Pancreas (tissue), 10 donors: ENCODE measurements at regions not wholly inside any gene's neighbourhood (a gene's known extent, or its start where the extent isn't known, plus 50 kb on each side); places are given as distances from the start of the nearest gene placed in this dataset.

Experiments
- ATAC-seq, 4 donors: fragments of 200-7000 bp; cut with Tn5 transposase; one replicate each; pipeline versions ENCODE4 v1.8.0 to v1.9.1; 2020; ENCODE audit warnings: mild to moderate bottlenecking in 4 of 4, moderate library complexity in 4 of 4
- DNase-seq, 6 donors: peaks; one replicate each; pipeline ENCODE4 v3.0.0-alpha.2; 2020
- FAIRE-seq: peaks from 2 replicates; lab custom pipeline; 2012; peaks lifted over from hg19 to GRCh38; lab: Jason Lieb, UNC
- H3K27ac ChIP-seq, 4 donors: fragments of 200-600 bp; sonication (generic); 1 replicate in 3 of 4; 2 replicates in 1 of 4; pipeline versions ENCODE4 v1.5.0 to v1.8.0; 2020
- H3K27me3 ChIP-seq, 4 donors: fragments of 200-600 bp; one replicate each; pipeline ENCODE4 v1.8.0; 2021
- H3K36me3 ChIP-seq, 3 donors: fragments of 200-600 bp; sonication (generic) in 1 of 3; one replicate each; pipeline versions ENCODE4 v1.5.0 to v1.8.0; 2020 to 2021
- H3K4me1 ChIP-seq, 3 donors: fragments of 200-600 bp; one replicate each; pipeline ENCODE4 v1.8.0; 2021
- H3K4me3 ChIP-seq, 4 donors: fragments of 200-600 bp; sonication (generic) in 2 of 4; one replicate each; pipeline versions ENCODE4 v1.5.0 to v1.8.0; 2020 to 2021
- H3K9me3 ChIP-seq, 4 donors: fragments of 200-600 bp; one replicate each; pipeline ENCODE4 v1.8.0; 2021
- CTCF ChIP-seq, 4 donors: fragments of 200-600 bp; sonication (generic) in 3 of 4; IDR thresholded peaks; one replicate each; pipeline versions ENCODE4 v1.5.0 to v1.8.0; 2021; ENCODE audit warnings: antibody characterized with exemption in 4 of 4
- WGBS, 2 donors: extraction: QIAGEN DNeasy Blood & Tissue Kit; methylation state at CpG; one replicate each; pipeline ENCODE4 v1.1.7; 2013; 5-methylcytosine and 5-hydroxymethylcytosine counted together
- intact Hi-C, 3 donors: fragments of 100-400 bp; cut with DNase I; formaldehyde crosslinking; loops; one replicate each; pipeline versions ENCODE4 v1.11.1 to v1.14.2; 2022
- donor health status: healthy with polysubstance abuse.
- donor health status: DM: no; HTN: no; CAD: no; lungs with moderate emphysema.
- donor health status: DM: no; HTN: no; CAD: no.
- donor health status: control.
- donor health status: control.
- donor health status: Bipolar disorder and iron deficiency.
- donor health status: DM: yes; HTN: yes; CAD: no.
- donor health status: DM: no; HTN: no; CAD: no.
- donor health status: DM: no; HTN: no; CAD: no.
- donor health status: DM: yes; HTN: yes; CAD: no.

- Histone ChIP-seq H3K4me3 (no peak overlapping the region), H3K9me3 (peaks cover 0 to 4% (median 0%) of the 10 kb centered on the region in 4 donors), H3K36me3 (no peaks in the 10 kb centered on the region), H3K27me3 (peaks cover 0 to 7% (median 0%) of the 10 kb centered on the region in 4 donors), H3K4me1 (no peaks in the 10 kb centered on the region), H3K27ac (no peak overlapping the region)
- no peak for DNase-seq
- no peak for ATAC-seq
- 31 to 34% methylated on average over 2 of the region's 2 CpGs for WGBS, 2 donors
- intact Hi-C loops: no loop called here
- FAIRE-seq: no peak
- TF ChIP-seq CTCF (IDR thresholded peaks at IDR 0.05): no peak
These were observed 295.8 kb downstream of the MATN1 start for GRCh38 chr1:30427545-30427944.

GRCh38 chr1:30425046-30425445 is 298.3 kb downstream of the MATN1 start:
- ATAC-seq (no peak), FAIRE-seq (no peak), DNase-seq (peak in 1 of 6 donors; percentile 1)
- H3K4me1 ChIP-seq: no peaks in the 10 kb centered on the region
- no peak overlapping the region for H3K27ac ChIP-seq
- H3K9me3 ChIP-seq: peaks cover 0 to 4% (median 0%) of the 10 kb centered on the region in 4 donors
- peaks cover 0 to 7% (median 0%) of the 10 kb centered on the region in 4 donors for H3K27me3 ChIP-seq
- 69 to 83% methylated on average over 4 of the region's 4 CpGs for WGBS, 2 donors
- H3K4me3 ChIP-seq: no peak overlapping the region
- intact Hi-C loops: no loop called here
- no peaks in the 10 kb centered on the region for H3K36me3 ChIP-seq
- TF ChIP-seq CTCF (IDR thresholded peaks at IDR 0.05): no peak

GRCh38 chr1:30423570-30423969 is 299.8 kb downstream of the MATN1 start:
- DNase-seq: no peak
- no peak for TF ChIP-seq CTCF (IDR thresholded peaks at IDR 0.05)
- H3K36me3 ChIP-seq: no peaks in the 10 kb centered on the region
- no peak for FAIRE-seq
- WGBS, 2 donors: 64 to 82% methylated on average over 3 of the region's 3 CpGs
- H3K4me3 ChIP-seq: no peak overlapping the region
- H3K4me1 ChIP-seq: no peaks in the 10 kb centered on the region
- intact Hi-C loops: no loop called here
- no peak for ATAC-seq
- H3K27me3 ChIP-seq: peaks cover 0 to 6% (median 0%) of the 10 kb centered on the region in 4 donors
- H3K27ac ChIP-seq: no peak overlapping the region
- H3K9me3 ChIP-seq: peaks cover 0 to under 1% (median 0%) of the 10 kb centered on the region in 4 donors

GRCh38 chr1:30422251-30422650 is 301.1 kb downstream of the MATN1 start:
- WGBS, 2 donors: 43 to 45% methylated on average over 2 of the region's 2 CpGs
- ATAC-seq (no peak), DNase-seq (peak in 1 of 6 donors; percentile 2), FAIRE-seq (no peak)
- Histone ChIP-seq H3K9me3 (no peaks in the 10 kb centered on the region), H3K36me3 (no peaks in the 10 kb centered on the region), H3K27ac (no peak overlapping the region), H3K4me1 (no peaks in the 10 kb centered on the region), H3K4me3 (no peak overlapping the region), H3K27me3 (no peaks in the 10 kb centered on the region)
- intact Hi-C loops: no loop called here
- no peak for TF ChIP-seq CTCF (IDR thresholded peaks at IDR 0.05)

GRCh38 chr1:30420519-30421050 is 302.8 kb downstream of the MATN1 start:
- intact Hi-C loops: no loop called here
- H3K36me3 ChIP-seq: no peaks in the 10 kb centered on the region
- FAIRE-seq: no peak
- H3K9me3 ChIP-seq: no peaks in the 10 kb centered on the region
- H3K27ac ChIP-seq: no peak overlapping the region
- no peaks in the 10 kb centered on the region for H3K4me1 ChIP-seq
- no peak for ATAC-seq
- 59 to 75% methylated on average over 7 of the region's 7 CpGs for WGBS, 2 donors
- no peak for TF ChIP-seq CTCF (IDR thresholded peaks at IDR 0.05)
- no peaks in the 10 kb centered on the region for H3K27me3 ChIP-seq
- peak in 1 of 6 donors; percentile 1 for DNase-seq
- H3K4me3 ChIP-seq: no peak overlapping the region
